NCI-H1105 (cell line): ENCODE measurements at regions not wholly inside any gene's neighbourhood (a gene's known extent, or its start where the extent isn't known, plus 50 kb on each side); places are given as distances from the start of the nearest gene placed in this dataset.
"Not testable (repeated sequence)": the region's sequence is repeated elsewhere in the genome, so short reads cannot be mapped to it uniquely, and the experiment has no call there.

ENCODE experiments used
- DNase-seq: peaks from one replicate; lab custom pipeline; 2025; lab: John Stamatoyannopoulos, UW

GRCh38 chr12:88820012-88820411 lies 239.7 kb upstream of the KITLG start:
- DNase-seq: no peak

GRCh38 chr12:88816201-88816600 lies 235.9 kb upstream of the KITLG start:
- no peak for DNase-seq

- no peak for DNase-seq
Observed at GRCh38 chr12:88814779-88815178, 234.5 kb upstream of the KITLG start.

GRCh38 chr12:88812610-88813009 lies 232.3 kb upstream of the KITLG start:
- no peak for DNase-seq

- no peak for DNase-seq
Observed at GRCh38 chr12:88810806-88811205, 230.5 kb upstream of the KITLG start.

GRCh38 chr12:88809841-88810240 lies 229.6 kb upstream of the KITLG start:
- DNase-seq: not testable (repeated sequence)

GRCh38 chr12:88805692-88806091 lies 225.4 kb upstream of the KITLG start:
- no peak for DNase-seq

GRCh38 chr12:88805286-88805685 lies 225.0 kb upstream of the KITLG start:
- no peak for DNase-seq

GRCh38 chr12:88802096-88802706 lies 221.9 kb upstream of the KITLG start:
- DNase-seq: no peak

GRCh38 chr12:88801227-88802095 lies 221.2 kb upstream of the KITLG start:
- DNase-seq: no peak

GRCh38 chr12:88793096-88793495 lies 212.8 kb upstream of the KITLG start:
- no peak for DNase-seq

- DNase-seq: no peak
Observed at GRCh38 chr12:88790231-88790630, 210.0 kb upstream of the KITLG start.

- no peak for DNase-seq
Observed at GRCh38 chr12:88784166-88784565, 203.9 kb upstream of the KITLG start.

GRCh38 chr12:88782351-88782750 lies 202.1 kb upstream of the KITLG start:
- DNase-seq: no peak

- DNase-seq: no peak
Observed at GRCh38 chr12:88781909-88782308, 201.6 kb upstream of the KITLG start.

- no peak for DNase-seq
Observed at GRCh38 chr12:88778064-88778463, 197.8 kb upstream of the KITLG start.

- no peak for DNase-seq
Observed at GRCh38 chr12:88775742-88776151, 195.5 kb upstream of the KITLG start.

- no peak for DNase-seq
Observed at GRCh38 chr12:88767699-88768098, 187.4 kb upstream of the KITLG start.

GRCh38 chr12:88764781-88765480 lies 184.7 kb upstream of the KITLG start:
- DNase-seq: no peak

GRCh38 chr12:88763536-88764100 lies 183.3 kb upstream of the KITLG start:
- no peak for DNase-seq

GRCh38 chr12:88758176-88758575 lies 177.9 kb upstream of the KITLG start:
- no peak for DNase-seq

- DNase-seq: no peak
Observed at GRCh38 chr12:88756917-88757316, 176.6 kb upstream of the KITLG start.

- DNase-seq: no peak
Observed at GRCh38 chr12:88756153-88756552, 175.9 kb upstream of the KITLG start.
